ENCODE measurements at regions not wholly inside any gene's neighbourhood (a gene's known extent, or its start where the extent isn't known, plus 50 kb on each side); places are given as distances from the start of the nearest gene placed in this dataset.

- peaks cover 0 to 24% (median 0%) of the 10 kb centered on the region in 4 donors for H3K27me3 ChIP-seq
- WGBS: 35% methylated on average over 6 of the region's 6 CpGs
- H3K4me3 ChIP-seq: no peak overlapping the region
- H3K4me1 ChIP-seq: peaks cover 0 to 9% (median 1%) of the 10 kb centered on the region in 4 donors
- H3K9me3 ChIP-seq: no peaks in the 10 kb centered on the region
- TF ChIP-seq POLR2AphosphoS5 (IDR thresholded peaks at IDR 0.05) (no peak), POLR2A (IDR thresholded peaks at IDR 0.05; ENCODE audit: low read depth) (no peak), CTCF (IDR thresholded peaks at IDR 0.05) (no peak), EP300 (IDR thresholded peaks at IDR 0.05) (no peak)
- DNase-seq (ENCODE audit: extremely low spot score): peak; percentile 78
- H3K36me3 ChIP-seq: no peaks in the 10 kb centered on the region
- H3K27ac ChIP-seq (replicated peaks in 1 of 4): no peak overlapping the region
- intact Hi-C loops (cut with DNase I): no loop called here
Observed at GRCh38 chr11:134951305-134951700, 539.3 kb upstream of the B3GAT1 start.

GRCh38 chr11:134950692-134951304 is 538.8 kb upstream of the B3GAT1 start:
- TF ChIP-seq EP300 (IDR thresholded peaks at IDR 0.05) (no peak), CTCF (IDR thresholded peaks at IDR 0.05) (no peak), POLR2AphosphoS5 (IDR thresholded peaks at IDR 0.05) (no peak), POLR2A (IDR thresholded peaks at IDR 0.05; ENCODE audit: low read depth) (no peak)
- Histone ChIP-seq H3K27ac (replicated peaks in 1 of 4) (no peak overlapping the region), H3K9me3 (no peaks in the 10 kb centered on the region), H3K4me3 (no peak overlapping the region), H3K36me3 (no peaks in the 10 kb centered on the region), H3K27me3 (peaks cover 0 to 25% (median 0%) of the 10 kb centered on the region in 4 donors), H3K4me1 (peaks cover 0 to 9% (median 1%) of the 10 kb centered on the region in 4 donors)
- 67% methylated on average over 7 of the region's 8 CpGs for WGBS
- intact Hi-C loops (cut with DNase I): no loop called here
- DNase-seq (ENCODE audit: extremely low spot score): peak; percentile 90

GRCh38 chr11:134949121-134950090 is 537.4 kb upstream of the B3GAT1 start:
- H3K36me3 ChIP-seq: no peaks in the 10 kb centered on the region
- no peaks in the 10 kb centered on the region for H3K9me3 ChIP-seq
- intact Hi-C loops (cut with DNase I): no loop called here
- H3K27me3 ChIP-seq: peaks cover 0 to 13% (median 0%) of the 10 kb centered on the region in 4 donors
- no peak for TF ChIP-seq POLR2A (IDR thresholded peaks at IDR 0.05; ENCODE audit: low read depth)
- no peak for TF ChIP-seq POLR2AphosphoS5 (IDR thresholded peaks at IDR 0.05)
- no peak for TF ChIP-seq CTCF (IDR thresholded peaks at IDR 0.05)
- no peak for TF ChIP-seq EP300 (IDR thresholded peaks at IDR 0.05)
- H3K27ac ChIP-seq (replicated peaks in 1 of 4): no peak overlapping the region
- H3K4me3 ChIP-seq: no peak overlapping the region
- WGBS: 76% methylated on average over 11 of the region's 11 CpGs
- H3K4me1 ChIP-seq: peaks cover 0 to 9% (median 1%) of the 10 kb centered on the region in 4 donors
- peak; percentile 70 for DNase-seq (ENCODE audit: extremely low spot score)

- Histone ChIP-seq H3K36me3 (no peaks in the 10 kb centered on the region), H3K4me3 (no peak overlapping the region), H3K9me3 (no peaks in the 10 kb centered on the region), H3K27me3 (peaks cover 0 to 23% (median 0%) of the 10 kb centered on the region in 4 donors), H3K27ac (replicated peaks in 1 of 4) (no peak overlapping the region), H3K4me1 (peaks cover 0 to 9% (median 1%) of the 10 kb centered on the region in 4 donors)
- DNase-seq (ENCODE audit: extremely low spot score): peak; percentile 79
- no peak for TF ChIP-seq CTCF (IDR thresholded peaks at IDR 0.05)
- TF ChIP-seq POLR2A (IDR thresholded peaks at IDR 0.05; ENCODE audit: low read depth): no peak
- no peak for TF ChIP-seq POLR2AphosphoS5 (IDR thresholded peaks at IDR 0.05)
- no peak for TF ChIP-seq EP300 (IDR thresholded peaks at IDR 0.05)
- intact Hi-C loops (cut with DNase I): no loop called here
- 80% methylated on average over 10 of the region's 10 CpGs for WGBS
Observed at GRCh38 chr11:134947556-134947955, 535.5 kb upstream of the B3GAT1 start.

All from esophagus muscularis mucosa (tissue), 4 donors.